ENCODE measurements at regions not wholly inside any gene's neighbourhood (a gene's known extent, or its start where the extent isn't known, plus 50 kb on each side); places are given as distances from the start of the nearest gene placed in this dataset.

GRCh38 chr3:162206648-162207047 lies 710.0 kb downstream of the OTOL1 start:
- TF ChIP-seq CTCF (IDR thresholded peaks at IDR 0.05; ENCODE audit: insufficient read depth, low read depth, low read length) (no peak), EZH2 (IDR thresholded peaks at IDR 0.05; ENCODE audit: insufficient read depth, low read length) (no peak)
